ENCODE measurements at regions not wholly inside any gene's neighbourhood (a gene's known extent, or its start where the extent isn't known, plus 50 kb on each side); places are given as distances from the start of the nearest gene placed in this dataset.

DNA sequence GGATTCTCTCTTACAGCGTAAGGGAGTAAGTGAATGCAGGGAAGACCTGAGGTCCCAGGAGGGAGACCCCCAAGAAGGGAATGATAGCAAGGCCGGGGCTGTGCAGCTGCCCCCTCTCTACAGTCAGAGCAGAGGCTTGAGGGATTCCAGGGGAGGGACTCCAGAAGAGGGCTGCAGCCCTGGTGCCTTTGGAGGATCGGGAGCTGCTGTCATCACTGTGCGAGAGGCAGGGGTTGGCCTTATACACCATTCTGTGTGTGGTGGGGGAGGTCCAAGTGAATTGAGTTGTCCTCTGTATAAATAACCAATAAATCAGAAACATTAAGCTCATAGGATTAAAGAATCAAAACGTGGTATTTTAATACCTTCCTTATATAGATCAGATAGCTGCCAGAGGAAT, 114.9 kb downstream of the GLI2 start:
- no peak for DNase-seq (ENCODE audit: low read depth in 2 of 3, low spot score in 2 of 3)

DNA sequence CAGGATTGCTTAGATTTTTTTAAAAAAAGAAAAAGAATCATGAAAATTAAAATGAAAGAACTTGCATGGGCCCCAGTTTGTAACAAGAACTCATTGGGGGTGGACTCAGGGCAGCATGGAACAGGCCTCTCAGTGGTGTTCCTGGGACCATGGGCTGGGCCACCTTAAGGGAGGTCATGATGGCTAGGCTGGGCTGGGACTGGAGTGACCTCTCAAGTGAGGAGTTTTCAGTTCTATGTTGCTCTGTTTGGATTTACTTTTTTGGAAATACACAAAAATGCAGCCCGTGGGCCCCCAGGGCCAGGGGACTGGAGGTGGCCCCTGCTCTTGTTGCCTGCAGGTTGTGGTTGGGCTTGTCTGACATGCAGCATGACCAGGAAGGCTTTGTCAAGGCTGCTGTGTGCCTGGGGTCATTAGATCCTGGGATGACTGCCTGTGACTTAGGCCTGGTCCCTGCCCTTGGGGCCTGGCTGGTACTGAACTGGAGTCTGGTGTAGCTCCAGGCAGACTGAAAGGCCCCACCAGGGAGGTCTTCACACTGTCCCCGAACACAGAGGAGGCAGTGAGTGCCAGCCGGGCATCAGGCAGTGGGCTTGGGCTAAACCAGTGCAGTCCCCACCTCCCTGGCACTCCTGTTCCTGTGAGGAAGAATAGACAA, 115.6 kb downstream of the GLI2 start:
- DNase-seq (ENCODE audit: low read depth in 2 of 3, low spot score in 2 of 3), result no peak

DNA sequence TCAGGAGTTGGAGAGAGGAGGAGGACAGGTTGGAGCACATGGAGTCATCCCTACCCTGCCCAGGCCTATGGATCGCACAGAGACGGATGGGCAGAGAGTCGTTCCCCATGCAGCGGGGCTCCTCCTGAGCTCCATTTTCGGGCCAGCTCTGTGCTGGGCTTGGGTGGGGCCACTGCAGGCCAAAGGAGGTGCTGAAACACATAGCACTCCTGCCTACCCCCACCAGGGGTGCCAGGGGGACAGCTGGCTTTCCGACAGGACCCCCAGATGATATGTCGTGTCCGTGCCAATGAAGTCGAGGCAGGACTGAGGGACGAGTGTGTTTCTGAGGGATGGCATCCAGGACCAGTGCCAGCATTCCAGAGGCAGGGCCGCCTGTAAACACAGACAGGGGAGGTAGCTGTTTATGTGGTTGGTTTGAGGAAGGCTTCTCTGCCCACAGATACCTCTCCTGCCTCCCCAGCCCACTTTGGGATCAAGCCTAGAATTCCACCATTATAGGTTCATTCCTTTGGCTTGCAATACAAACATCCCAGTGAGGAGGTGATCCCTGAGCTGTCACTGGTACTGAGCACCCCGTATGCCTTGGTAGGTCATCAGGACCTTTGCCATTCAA, 116.6 kb downstream of the GLI2 start:
- DNase-seq (ENCODE audit: low read depth in 2 of 3, low spot score in 2 of 3), result no peak

DNA sequence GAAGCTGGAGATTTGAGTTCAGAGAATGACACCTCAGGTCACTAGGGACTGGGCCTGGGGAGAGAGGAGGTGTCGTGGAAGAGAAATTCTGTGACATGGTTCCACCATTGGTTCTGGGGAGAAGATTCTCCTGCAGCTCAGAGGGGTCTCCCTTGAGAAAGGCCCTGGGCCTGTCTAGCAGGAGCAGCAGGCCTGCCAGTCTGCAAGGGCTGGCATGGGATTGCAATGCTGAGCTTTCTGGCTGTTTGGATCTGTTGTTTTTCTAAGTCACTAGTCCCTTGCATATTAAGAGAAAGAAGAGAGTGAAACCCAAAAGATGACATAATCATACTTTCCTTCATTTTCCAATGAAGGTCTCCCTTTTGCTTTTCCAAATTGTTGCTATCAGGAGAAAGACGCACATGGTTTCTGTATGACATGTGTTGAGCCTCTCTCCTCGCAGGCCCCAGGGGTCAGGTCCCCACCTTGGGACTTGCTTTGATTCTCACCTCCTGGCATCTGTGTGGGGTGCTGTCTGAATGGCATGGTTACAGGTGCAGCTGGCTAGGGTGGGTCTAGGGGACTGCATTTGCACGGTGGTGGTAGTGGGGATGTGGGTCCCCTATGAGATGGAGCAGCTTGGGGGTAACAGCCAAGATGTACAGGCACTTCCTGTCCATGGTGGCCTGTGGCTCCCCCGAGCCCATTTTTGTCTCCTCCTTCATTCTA, 117.8 kb downstream of the GLI2 start:
- no peak for DNase-seq (ENCODE audit: low read depth in 2 of 3, low spot score in 2 of 3)

DNA sequence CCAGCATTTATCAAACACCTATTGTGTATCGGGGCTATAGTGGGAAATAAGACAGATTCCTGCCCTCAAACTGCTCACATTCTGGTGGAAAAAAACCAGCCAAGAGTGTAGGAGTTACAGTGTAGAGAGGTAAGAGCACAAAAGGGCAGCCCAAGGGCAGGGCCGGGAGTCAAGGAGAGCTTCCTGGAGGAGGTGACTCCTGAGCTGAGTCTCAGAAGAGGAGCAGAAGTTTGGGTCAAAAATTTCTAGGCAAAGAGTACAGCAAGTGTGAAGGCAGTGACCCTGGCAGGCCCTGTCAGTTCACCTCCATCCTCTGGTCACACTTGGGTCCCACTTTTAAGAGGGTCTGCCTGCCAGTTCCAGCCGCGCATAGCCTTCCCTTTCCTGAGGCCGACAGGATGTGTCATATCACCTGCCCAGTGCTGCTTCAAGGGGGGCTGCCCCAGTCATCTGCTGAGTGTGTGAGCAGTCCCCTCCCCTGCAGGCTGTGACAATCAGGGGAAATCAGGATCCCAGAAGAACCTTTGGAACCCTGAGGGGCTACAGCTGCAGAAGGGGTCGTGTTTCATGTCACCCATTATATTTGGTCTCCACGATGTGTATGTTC, 118.4 kb downstream of the GLI2 start:
- DNase-seq (ENCODE audit: low read depth in 2 of 3, low spot score in 2 of 3), result no peak

DNA sequence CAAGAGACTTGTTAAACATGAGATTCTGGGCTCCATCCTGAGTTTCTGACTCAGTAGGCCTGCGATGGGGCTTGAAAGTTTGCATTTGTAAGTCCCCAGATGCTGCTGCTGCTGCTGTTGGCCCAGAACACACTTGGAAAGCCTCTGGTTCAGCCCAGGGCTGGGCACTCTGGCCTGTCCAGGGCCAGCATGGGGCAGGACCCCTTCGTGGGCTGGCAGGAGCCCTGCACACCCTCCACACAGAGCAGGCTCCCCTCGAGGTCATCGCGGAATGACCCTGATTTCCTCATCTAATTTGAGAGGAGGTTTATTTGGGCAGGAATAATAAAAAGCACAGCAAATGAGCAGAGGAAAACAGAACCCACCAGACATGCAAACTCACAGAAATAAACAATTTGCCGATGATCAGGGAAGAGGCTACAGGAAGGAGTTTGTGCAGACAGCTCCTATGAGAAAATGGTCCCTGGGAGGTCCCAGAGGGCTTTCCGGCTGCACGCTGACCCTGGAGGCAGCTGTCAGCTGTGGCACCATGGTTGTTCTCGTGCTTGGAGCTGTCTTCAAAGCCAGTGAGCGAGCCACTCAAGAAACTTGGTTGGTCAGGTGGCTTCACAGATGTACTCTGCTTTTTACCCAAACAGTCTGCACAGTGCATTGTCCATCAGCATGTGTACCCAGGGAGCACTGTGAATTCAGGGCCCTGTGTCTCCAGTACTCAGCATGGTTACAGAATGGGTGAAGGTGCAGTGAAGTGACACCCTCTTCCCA, 119.3 kb downstream of the GLI2 start:
- DNase-seq (ENCODE audit: low read depth in 2 of 3, low spot score in 2 of 3), result no peak

DNA sequence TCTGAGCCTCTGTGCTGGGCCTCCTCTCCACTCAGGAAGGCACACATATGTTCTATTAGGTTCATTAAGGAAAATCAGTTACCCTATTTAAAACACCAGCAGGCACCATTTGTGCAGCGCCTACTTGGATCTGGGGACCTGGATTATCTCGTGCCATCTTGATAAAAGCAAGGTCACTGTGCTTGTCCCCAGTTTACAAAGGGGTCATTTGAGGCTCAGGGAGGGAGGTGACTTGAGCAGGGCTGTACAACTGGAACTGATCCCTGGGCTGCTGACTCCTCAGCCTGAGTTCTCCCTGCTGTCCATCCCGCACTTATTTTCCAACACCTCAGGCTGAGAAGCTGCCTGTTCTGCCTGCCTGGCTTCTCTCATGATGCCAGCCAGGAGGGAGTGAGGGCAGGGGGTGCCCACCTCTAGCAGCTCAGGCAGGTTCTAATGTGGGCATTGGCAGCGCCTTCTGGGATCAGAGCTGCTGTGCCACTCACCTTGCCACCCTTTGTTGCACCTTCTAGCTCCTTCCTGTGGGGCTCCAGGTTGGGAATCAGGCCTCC, 120.3 kb downstream of the GLI2 start:
- DNase-seq (ENCODE audit: low read depth in 2 of 3, low spot score in 2 of 3), result no peak

DNA sequence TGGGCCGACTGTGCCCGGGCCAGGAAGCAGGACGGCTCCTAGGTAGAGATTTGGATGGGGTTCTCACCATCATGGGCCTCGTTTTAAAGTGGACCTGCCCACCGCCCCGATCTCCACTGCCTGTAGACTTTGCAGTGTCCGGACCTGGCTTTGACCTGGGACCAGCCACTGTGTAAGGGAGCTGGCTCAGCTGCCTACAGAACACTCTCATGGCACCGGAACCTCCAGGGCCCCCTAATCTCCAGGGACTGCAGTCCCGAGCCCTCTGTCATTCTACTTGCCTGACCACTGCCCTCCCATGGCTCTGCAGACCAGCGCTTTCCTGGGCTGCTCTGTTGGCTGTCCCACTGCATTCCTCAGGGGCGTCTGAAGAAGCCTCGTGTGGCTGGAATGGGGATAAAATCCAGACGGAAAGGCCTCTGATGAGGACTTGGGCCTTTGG, 120.8 kb downstream of the GLI2 start:
- DNase-seq (ENCODE audit: low read depth in 2 of 3, low spot score in 2 of 3), result no peak

DNA sequence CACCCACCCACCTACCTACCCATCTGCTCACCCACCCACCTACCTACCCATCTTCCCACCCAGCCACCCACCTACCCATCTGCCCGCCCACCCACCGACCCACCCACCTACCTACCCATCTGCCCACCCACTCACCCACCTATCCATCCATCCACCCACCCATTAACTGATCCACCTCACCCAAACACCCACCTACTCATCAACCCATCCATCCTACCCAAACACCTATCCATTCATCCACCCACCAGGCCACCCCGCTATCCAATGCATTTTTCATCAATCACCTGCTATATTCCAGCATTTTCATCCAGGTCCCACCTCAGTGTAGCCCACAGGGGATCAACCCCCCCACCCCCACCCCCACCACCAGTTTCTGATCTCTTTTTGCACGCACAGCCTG, 121.8 kb downstream of the GLI2 start:
- DNase-seq (ENCODE audit: low read depth in 2 of 3, low spot score in 2 of 3), result no peak

DNA sequence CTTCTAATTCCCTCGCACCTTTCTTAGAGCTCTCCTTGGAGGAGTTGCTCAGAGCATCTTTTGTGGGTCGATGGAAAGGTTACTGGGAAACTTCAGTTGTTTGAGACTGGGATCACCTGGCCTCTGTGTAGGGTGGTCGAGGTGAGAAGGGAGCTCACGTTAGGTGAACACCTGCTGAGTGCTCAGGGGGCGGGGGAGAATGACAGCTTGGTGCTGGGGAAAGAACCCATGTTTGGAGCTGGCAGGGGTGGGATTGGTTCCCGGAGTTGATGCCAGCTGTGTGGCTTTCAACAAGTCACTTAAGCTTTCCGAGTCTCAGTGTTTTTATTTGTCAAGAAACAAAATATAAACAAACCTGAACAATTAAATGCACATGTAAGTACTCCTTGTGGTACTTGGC, 122.3 kb downstream of the GLI2 start:
- no peak for DNase-seq (ENCODE audit: low read depth in 2 of 3, low spot score in 2 of 3)

DNA sequence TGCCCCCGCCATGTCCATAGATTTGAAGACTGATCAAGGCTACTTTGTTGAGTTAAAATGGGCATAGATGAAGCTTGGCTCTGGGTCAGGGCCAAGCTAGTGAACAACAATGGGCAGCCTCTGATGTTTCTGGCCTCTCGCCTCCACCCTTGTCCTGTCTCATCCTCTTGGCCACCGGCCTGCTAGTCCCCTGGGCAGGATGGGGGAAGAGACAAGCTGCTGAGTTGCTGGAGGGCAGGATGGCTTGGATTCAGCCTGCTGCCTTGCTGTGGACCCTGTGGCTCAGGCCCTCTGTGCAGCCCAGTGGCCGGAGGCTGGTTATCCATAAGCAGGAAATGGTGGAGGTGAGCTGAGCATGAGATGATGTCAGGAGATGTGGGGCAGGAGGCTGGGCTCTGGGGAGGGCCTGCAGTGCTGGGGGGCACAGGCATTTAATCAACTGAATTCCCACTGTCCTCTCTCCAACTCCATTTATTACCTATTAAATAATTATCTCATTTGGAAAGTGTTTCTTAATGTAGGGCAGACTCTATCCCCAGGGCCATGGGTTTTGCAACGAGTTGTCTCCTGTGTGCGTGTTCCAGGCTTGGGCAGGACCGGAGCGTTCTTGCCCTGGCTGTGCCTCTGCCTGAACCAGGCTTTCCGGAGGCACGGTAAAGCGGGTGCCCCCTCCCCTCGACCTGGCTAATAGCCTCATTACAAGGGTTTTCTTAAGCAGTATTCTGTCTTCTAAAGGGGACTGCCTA, 122.9 kb downstream of the GLI2 start:
- DNase-seq (ENCODE audit: low read depth in 2 of 3, low spot score in 2 of 3), result no peak

DNA sequence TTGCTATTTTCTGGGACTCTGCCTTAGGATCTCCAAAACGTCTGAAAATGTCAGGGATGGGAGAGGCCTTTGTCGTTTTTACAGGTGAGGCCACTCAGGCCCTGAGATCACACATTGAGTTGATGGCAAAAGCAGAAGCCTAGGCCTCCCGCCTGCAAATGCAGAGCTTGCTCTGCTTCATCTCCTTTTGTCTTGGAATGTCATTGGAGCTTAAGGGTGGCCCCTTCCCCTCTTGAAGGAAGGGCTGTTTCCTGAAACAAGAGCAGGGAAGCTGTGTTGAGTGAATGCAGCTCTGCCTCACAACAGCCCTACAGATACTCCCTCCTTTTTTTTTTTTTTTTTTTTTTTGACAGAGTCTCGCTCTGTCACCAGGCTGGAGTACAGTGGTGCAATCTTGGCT, 123.5 kb downstream of the GLI2 start:
- DNase-seq (ENCODE audit: low read depth in 2 of 3, low spot score in 2 of 3), result no peak

DNA sequence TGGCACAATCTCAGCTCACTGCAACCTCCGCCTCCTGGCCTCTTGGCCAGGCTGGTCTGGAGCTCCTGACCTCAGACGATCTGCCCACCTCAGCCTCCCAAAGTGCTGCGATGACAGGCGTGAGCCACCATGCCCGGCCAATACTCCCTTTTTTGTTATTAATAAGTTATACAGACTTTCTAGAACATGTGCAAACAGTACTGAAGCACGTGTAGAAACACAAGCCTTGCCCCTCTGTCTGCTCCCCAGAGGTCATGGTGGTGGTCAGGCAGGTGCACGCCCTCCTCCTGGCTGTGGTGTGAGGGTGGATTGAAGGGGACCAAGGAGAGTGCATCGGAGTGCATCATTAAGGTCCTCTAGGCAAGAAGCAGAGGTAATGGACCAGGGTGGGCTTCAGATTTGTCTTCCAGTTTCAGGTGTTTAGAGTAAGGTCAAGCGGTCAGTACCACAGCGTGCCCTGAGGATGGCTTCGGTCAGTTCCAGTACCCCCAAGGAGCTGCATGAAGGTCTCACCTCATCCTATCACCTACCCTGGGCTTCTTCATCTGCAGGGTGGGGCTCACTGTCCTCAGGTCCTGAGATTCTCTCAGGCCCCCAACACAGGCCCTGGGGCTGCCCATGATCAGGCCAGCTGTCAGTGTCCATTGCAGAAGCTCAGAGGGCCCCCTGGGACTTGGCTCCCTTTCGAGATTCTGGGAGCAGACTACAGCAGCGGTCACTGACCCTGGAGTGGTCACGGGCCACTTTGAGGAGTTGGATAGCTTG, 124.3 kb downstream of the GLI2 start:
- DNase-seq (ENCODE audit: low read depth in 2 of 3, low spot score in 2 of 3), result no peak

DNA sequence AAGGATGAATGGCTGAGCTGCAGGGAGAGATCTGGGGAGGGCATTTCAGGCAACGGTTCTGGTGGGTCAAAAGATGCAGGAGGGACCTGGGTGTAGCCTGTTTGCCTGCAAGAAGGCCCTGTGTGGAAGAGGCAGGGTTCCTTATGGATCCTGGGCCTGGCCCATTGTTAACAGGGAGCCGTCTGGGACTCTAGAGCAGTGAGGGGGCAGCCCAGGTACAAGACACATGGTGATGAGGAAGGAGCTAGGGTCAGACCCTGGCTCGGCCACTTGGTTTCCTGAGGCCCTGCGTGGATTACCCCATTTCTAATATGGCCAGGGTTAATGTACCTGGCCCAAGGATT, 124.9 kb downstream of the GLI2 start:
- DNase-seq (ENCODE audit: low read depth in 2 of 3, low spot score in 2 of 3), result no peak

DNA sequence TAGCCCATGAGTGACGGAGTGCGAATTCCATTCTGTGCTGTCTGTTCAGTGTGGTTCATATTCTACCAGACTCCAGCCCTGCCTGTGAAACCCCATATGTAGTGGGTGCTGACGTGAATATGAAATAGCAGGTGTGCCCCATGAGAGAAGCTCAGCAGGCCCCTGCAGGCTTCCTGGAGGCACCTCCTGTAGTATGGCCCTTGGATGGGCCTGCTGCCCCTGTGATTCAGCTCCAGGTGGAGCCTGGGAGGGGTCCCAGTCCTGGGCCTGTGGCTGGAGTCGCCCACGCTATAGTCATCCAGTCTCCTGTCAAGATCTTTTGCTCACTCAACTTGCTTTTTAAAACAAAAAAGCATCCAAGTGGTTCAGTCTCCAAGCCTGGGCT, 125.5 kb downstream of the GLI2 start:
- no peak for DNase-seq (ENCODE audit: low read depth in 2 of 3, low spot score in 2 of 3)

DNA sequence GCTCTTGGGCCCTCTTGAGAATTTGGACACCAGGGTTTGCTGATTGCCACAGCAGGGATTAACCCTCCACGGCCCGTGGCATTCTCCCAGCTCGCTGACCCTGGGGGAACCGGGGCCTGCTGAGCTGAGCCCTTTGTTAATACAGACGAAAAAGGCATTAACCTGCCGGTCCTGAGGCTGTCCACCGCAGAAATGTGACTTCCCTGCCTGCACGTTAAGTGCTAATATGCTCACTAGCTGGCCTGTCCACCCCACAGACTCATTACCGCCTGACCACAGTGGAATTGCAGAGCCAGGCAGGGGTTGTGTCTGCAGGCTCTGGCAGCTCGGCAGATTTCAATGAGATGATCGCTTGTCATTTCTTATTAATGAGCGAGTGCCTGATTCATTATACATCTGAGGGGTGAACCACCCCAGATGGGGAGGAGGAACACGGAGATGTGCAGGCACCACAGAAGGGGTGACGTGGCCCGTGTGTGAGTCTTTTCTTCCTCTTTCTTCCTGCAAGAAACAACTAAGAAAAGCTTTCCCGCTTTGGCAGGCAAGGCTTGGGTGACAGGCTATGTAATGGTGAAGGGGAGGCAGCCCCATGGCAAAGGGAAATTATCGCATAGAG, 126.0 kb downstream of the GLI2 start:
- no peak for DNase-seq (ENCODE audit: low read depth in 2 of 3, low spot score in 2 of 3)

DNA sequence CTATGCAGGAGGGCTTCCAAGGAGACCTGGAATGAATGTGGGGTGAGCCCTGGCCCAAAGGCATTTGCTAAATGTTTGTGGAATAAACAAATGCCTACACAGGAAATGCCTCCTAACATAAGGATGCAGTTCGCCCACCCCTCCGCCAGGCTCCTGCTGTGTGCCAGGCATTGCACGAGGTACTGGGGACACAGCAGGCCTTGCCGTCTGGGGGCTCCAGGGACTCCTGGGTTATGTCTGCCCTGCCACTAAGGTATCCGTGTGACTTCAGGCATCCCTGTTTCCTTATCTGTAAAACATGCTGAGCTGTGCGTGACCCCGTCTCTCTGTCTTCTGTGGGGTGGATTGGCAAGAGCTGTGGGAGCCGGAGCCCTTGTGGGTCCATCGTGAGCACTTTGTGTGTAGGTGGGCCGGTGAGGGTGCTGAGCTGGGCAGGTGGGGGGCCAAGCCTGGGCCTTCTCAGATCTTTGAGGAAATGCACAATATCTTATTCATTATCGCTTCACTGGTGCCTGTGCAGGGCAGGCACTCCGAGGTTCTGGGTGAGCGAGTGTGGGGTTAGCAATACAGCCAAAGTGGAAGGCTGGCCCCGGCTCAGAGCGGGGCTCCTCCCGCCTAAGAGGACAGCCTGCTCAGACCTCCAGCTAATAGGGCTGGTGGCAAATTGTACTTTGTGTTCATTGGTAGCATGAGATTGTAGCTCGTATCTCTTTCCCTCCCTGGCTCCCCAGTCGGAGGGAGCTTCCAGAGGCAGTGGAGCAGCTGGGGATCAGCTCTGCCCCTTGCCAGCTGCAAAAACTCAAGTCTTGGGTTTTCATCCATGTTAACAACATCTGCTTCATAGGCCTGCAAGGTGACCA, 126.8 kb downstream of the GLI2 start:
- DNase-seq (ENCODE audit: low read depth in 2 of 3, low spot score in 2 of 3), result no peak

DNA sequence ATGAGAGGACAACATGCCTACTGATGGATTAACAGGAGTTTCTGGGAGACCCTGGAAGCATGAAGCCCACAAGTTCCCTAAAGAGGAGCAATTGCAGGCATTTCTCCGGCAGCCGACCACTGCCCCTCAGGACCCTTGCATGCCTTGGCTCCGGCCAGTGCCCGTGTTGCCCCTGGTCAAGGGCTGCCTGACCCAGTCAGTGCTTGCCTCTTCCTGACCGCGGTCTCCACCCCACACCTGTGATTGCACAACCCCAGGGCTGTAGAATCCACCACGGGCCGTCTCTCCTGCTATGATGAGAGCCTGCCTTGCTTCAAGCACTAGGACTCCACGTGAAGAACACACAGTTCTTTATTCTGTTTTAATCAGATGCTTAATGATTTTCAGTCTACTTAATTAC, 127.5 kb downstream of the GLI2 start:
- DNase-seq (ENCODE audit: low read depth in 2 of 3, low spot score in 2 of 3), result no peak

All from activated CD8-positive, alpha-beta memory T cell treated with anti-CD3 and anti-CD28 coated beads for 48 hours (primary cell).